Subcutaneous abdominal adipose tissue (tissue), 5 donors: ENCODE measurements at regions not wholly inside any gene's neighbourhood (a gene's known extent, or its start where the extent isn't known, plus 50 kb on each side); places are given as distances from the start of the nearest gene placed in this dataset.

ENCODE experiments used
- H3K27ac ChIP-seq: one replicate; pipeline ENCODE4 v1.7.0; 2013; ENCODE audit warnings: low read depth, mild to moderate bottlenecking, inconsistent platforms, low read length, moderate library complexity
- H3K27me3 ChIP-seq, 5 donors: one replicate each; pipeline ENCODE4 v1.7.0; 2013; ENCODE audit warnings: low read length in 5 of 5, inconsistent platforms in 1 of 5; ENCODE audit not compliant: control insufficient read depth in 5 of 5, insufficient read depth in 4 of 5
- H3K36me3 ChIP-seq, 5 donors: one replicate each; pipeline ENCODE4 v1.7.0; 2013; ENCODE audit warnings: low read length in 5 of 5; ENCODE audit not compliant: control insufficient read depth in 5 of 5, insufficient read depth in 5 of 5
- H3K4me1 ChIP-seq, 5 donors: one replicate each; pipeline ENCODE4 v1.7.0; 2013; ENCODE audit warnings: low read length in 5 of 5, mild to moderate bottlenecking in 3 of 5, moderate library complexity in 1 of 5; ENCODE audit not compliant: control insufficient read depth in 5 of 5, insufficient read depth in 5 of 5
- H3K4me3 ChIP-seq, 5 donors: one replicate each; pipeline ENCODE4 v1.7.0; 2013; ENCODE audit warnings: low read length in 5 of 5, low read depth in 1 of 5
- H3K9ac ChIP-seq, 5 donors: one replicate each; pipeline ENCODE4 v1.7.0; 2013; ENCODE audit warnings: low read length in 5 of 5, mild to moderate bottlenecking in 4 of 5, moderate library complexity in 3 of 5
- H3K9me3 ChIP-seq, 5 donors: one replicate each; pipeline ENCODE4 v1.7.0; 2013; ENCODE audit warnings: low read length in 5 of 5; ENCODE audit not compliant: control insufficient read depth in 5 of 5
- donor health status: healthy.
- donor health status: healthy.
- donor health status: healthy.
- donor health status: healthy.
- donor health status: healthy.

DNA sequence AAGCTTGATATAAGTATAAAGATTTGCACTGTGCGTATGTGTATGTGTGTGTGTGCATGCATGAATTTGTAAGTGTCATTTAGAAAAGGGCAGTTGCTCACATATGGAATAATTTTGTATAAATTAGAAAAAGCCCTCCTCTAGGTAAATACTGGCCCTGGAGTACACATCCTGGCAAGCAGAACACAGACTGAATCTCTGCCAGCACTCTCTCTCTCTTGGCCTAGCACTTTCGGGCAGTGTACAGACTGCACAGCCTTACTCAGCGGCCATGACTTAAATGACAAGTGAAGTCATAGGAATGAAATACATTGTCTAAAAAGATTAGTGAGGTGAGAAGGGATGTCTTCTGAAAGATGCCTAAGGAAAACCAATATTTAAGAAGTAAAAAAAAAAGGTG lies 214.1 kb downstream of the RDH14 start:
- Histone ChIP-seq H3K4me1 (no peaks in the 10 kb centered on the region), H3K9me3 (peaks cover 0 to 4% (median 0%) of the 10 kb centered on the region in 5 donors), H3K27me3 (no peaks in the 10 kb centered on the region), H3K4me3 (no peak overlapping the region), H3K27ac (no peak overlapping the region), H3K36me3 (no peaks in the 10 kb centered on the region), H3K9ac (no peak overlapping the region)

DNA sequence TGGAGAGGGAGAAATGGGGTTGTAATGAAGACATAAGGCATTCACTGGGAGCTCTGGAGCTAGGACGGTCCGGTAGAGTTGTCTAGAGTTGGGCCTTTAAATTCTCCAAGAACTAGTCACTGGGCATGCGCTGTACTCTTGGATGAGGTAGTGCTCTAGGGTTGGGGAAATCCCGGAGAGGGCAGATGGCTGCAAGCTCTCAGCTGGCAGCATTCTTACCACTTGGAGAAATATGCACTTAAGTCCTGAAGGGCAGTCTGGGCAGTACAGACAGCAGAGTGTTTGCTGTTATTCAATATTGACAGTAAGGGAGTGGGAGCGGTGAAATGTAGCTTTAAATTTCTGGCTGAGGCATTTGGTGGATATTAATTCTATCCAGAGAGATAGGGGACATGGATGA lies 214.6 kb downstream of the RDH14 start:
- Histone ChIP-seq H3K4me1 (no peaks in the 10 kb centered on the region), H3K27me3 (no peaks in the 10 kb centered on the region), H3K9me3 (peaks cover 0 to 4% (median 0%) of the 10 kb centered on the region in 5 donors), H3K27ac (no peak overlapping the region), H3K9ac (no peak overlapping the region), H3K36me3 (no peaks in the 10 kb centered on the region), H3K4me3 (no peak overlapping the region)

DNA sequence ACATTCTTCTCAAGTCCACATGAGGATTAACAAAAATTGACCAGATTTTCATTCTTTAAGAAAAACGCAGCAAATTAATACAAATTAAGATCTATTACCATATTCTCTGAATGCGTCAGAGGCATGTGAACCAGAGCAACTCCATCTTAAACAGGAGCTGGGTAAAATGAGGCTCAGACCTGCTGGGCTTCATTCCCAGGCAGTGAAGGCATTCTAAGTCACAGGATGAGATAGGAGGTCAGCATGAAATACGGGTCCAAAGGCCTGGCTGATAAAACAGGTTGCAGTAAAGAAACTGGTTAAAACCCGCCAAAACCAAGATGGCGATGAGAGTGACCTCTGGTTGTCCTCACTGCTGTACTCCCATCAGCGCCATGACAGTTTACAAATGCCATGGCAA lies 217.6 kb downstream of the RDH14 start:
- Histone ChIP-seq H3K9me3 (peaks cover 0 to 4% (median 0%) of the 10 kb centered on the region in 5 donors), H3K4me3 (no peak overlapping the region), H3K9ac (no peak overlapping the region), H3K4me1 (no peaks in the 10 kb centered on the region), H3K27me3 (no peaks in the 10 kb centered on the region), H3K36me3 (no peaks in the 10 kb centered on the region), H3K27ac (no peak overlapping the region)

DNA sequence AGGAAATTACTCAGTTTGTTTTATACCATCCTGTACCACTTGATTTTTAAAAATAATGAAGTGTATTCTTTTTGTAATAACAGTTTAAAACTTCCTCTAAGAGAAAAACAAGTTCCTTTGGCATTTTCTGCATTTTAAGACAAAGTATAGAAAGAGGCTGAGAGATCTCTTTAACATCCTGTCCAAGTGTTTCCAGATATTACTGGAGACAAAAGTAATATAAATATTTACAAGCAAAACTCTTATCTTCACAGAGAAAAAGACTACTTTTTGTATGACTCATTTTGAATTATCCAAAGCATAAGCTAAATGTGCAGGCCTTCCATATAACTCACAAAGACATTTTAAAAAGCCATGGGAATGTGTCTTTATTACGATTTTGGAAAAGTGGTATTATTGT lies 221.1 kb downstream of the RDH14 start:
- Histone ChIP-seq H3K27ac (no peak overlapping the region), H3K4me3 (no peak overlapping the region), H3K9me3 (peaks cover 0 to 4% (median 0%) of the 10 kb centered on the region in 5 donors), H3K4me1 (no peaks in the 10 kb centered on the region), H3K36me3 (no peaks in the 10 kb centered on the region), H3K27me3 (no peaks in the 10 kb centered on the region), H3K9ac (no peak overlapping the region)

DNA sequence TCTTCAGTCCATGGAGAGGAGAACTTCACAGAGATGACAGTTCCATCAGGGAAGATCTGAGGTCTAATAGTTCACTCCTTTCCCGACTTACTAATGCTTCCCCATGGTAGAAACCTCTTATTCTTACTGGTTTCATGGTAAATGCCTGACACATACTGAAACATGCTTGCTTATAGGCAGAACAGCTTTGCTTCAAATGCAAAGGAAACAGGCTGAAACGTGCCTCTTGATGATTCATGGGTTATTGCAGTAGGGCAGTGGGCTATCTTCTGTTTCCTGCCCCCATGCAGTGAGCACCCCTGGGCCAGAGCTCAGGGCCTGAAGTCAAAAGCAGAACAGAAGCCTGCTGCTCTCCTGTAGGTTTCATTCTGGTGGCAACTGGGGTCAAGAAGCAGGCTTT lies 223.5 kb downstream of the RDH14 start:
- no peaks in the 10 kb centered on the region for H3K36me3 ChIP-seq
- H3K27me3 ChIP-seq, result no peaks in the 10 kb centered on the region
- H3K9ac ChIP-seq, result no peak overlapping the region
- no peaks in the 10 kb centered on the region for H3K4me1 ChIP-seq
- peaks cover 0 to 4% (median 0%) of the 10 kb centered on the region in 5 donors for H3K9me3 ChIP-seq
- H3K27ac ChIP-seq, result no peak overlapping the region
- no peak overlapping the region for H3K4me3 ChIP-seq

DNA sequence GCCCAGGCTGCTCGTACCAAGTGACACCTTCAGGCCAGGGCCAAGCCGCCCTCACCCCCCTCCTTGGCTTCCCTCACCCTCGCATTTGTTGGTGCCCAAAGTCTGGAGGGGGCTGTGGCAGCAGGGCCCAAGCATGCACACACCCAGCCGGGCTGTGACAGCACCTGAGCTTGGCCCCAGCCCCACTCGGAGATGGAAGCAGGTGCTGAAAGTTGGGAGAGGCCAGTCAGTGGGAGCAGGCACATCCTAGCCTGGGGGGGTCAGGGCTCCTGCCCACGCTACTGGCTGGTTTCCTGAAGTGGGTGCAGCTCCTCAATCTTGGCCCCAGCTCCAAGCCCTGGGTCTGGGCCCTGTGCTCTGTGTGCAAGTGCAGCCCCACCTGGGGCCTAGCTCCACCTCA lies 228.0 kb downstream of the RDH14 start:
- no peak overlapping the region for H3K4me3 ChIP-seq
- no peaks in the 10 kb centered on the region for H3K36me3 ChIP-seq
- no peak overlapping the region for H3K9ac ChIP-seq
- H3K27me3 ChIP-seq, result no peaks in the 10 kb centered on the region
- no peaks in the 10 kb centered on the region for H3K9me3 ChIP-seq
- no peak overlapping the region for H3K27ac ChIP-seq
- no peaks in the 10 kb centered on the region for H3K4me1 ChIP-seq

DNA sequence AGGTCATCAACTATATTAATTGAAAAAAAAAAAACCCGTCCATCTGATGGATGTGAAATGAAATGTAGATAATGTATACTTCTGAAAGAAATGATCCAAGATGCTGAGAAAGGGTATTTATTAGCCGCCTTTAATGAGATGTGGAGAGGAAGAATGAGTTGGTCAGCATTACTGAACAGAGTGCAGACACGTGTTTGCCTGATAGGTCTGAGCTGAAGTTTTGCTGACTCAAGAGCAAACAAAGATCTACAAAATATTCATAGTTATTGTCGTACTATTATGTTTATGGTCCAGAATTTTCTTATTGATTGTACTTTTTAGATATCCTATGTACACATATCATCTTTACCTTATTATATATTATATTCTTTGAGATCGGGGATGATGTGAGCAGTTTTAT lies 235.3 kb downstream of the RDH14 start:
- H3K27ac ChIP-seq, result no peak overlapping the region
- no peaks in the 10 kb centered on the region for H3K9me3 ChIP-seq
- no peaks in the 10 kb centered on the region for H3K4me1 ChIP-seq
- no peaks in the 10 kb centered on the region for H3K27me3 ChIP-seq
- H3K36me3 ChIP-seq, result no peaks in the 10 kb centered on the region
- H3K4me3 ChIP-seq, result no peak overlapping the region
- H3K9ac ChIP-seq, result no peak overlapping the region

DNA sequence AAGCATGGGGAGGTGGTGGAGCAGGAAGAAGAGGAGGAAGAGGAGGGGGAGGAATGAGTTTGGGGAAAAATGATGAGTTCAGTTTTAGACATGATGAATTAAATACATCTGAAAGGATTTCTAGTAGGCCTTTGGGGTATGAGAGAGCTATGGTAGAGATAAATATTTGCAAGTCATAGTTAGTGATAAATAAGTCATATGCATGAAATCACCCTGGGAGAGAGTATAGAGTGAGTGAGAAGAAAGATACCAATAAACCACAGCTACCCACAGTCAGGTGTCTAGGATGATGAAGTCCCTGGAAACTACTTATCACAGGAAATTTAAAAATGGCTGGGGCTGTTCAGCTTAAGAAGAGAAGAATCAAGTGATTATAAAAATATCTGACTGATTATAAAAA lies 240.5 kb downstream of the RDH14 start:
- Histone ChIP-seq H3K4me1 (no peaks in the 10 kb centered on the region), H3K9me3 (no peaks in the 10 kb centered on the region), H3K27ac (no peak overlapping the region), H3K27me3 (no peaks in the 10 kb centered on the region), H3K36me3 (no peaks in the 10 kb centered on the region), H3K9ac (no peak overlapping the region), H3K4me3 (no peak overlapping the region)

DNA sequence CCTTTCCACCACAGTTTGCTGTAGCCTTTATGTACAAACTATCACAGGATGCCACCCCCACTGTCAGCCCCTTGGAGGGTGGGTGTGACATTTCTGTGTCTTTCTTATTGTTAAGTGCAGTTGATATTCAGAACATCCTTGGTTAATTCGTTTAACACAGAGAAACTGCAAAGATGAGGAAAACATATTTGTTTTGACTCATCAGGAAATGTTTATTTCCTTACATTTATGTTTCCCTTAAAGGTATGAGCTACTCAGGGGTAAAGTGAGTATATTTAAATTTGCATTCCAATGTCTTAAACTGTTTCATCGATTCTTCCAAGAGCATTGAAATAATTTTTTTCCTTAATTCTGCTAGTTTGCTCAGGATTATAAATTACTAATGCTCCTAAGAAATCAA lies 243.4 kb downstream of the RDH14 start:
- Histone ChIP-seq H3K9ac (no peak overlapping the region), H3K4me3 (no peak overlapping the region), H3K9me3 (no peaks in the 10 kb centered on the region), H3K36me3 (no peaks in the 10 kb centered on the region), H3K27me3 (no peaks in the 10 kb centered on the region), H3K4me1 (no peaks in the 10 kb centered on the region), H3K27ac (no peak overlapping the region)

DNA sequence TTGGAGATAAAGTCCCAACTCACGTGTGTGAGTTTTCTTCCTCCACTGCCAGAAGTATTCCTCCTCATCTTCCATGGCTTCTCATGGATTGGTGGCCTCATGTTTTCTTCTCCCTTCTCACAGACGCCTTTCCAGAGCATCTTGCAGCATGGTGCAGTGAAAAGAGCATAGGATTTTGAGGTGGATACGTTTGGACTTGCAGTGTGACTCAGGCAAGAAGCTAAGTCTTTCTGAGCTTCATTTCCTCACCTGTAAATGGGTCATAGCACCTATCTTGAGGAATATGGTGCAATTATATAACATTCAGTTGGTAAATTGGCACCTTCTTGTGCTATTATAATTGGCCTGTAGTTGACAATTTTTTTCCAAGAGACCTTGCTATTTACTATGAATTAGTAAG lies 247.6 kb downstream of the RDH14 start:
- no peaks in the 10 kb centered on the region for H3K9me3 ChIP-seq
- no peak overlapping the region for H3K9ac ChIP-seq
- no peaks in the 10 kb centered on the region for H3K36me3 ChIP-seq
- H3K27ac ChIP-seq, result no peak overlapping the region
- no peaks in the 10 kb centered on the region for H3K4me1 ChIP-seq
- H3K4me3 ChIP-seq, result no peak overlapping the region
- H3K27me3 ChIP-seq, result no peaks in the 10 kb centered on the region
